ENCODE measurements at regions not wholly inside any gene's neighbourhood (a gene's known extent, or its start where the extent isn't known, plus 50 kb on each side); places are given as distances from the start of the nearest gene placed in this dataset.
A peak's percentile ranks its signal among the peaks of the same experiment; 100 is the strongest.
"Not testable (repeated sequence)": the region's sequence is repeated elsewhere in the genome, so short reads cannot be mapped to it uniquely, and the experiment has no call there.

DNA sequence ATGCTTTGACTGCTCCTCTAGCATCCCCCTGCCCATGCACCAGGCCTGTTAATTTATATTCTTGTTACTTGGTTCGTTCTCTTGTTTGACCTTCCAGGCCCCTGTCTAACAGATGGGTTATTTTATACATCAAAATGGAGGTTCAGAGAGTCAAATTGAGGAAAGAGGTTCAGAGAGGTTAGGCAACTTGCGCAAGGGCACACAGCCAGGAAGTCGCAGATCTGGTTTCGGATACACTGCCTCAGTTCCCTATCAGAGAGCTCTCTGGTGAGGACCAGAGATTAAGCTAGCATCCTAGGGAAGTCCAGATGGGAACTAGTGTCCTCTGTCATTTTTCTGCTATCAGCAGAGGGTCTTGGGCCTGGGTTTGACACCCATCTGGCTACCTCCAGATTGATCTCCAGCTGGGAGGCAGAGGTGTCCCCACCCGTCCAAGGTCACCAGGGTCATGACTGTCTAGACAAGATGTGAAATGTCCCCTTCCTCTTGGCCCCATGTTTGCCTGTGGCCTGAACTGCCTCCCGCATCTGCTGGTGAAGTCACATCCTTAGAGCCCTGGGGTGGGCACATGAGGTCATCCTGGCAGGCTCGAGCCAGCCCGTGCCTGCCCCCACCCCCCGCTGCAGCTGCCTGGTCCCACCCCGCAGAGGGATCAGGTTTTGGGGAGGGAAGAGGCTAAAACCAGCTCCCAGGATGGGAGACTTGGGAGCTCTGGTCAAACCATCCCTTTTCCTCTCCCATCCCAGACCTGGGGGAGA, 84.3 kb upstream of the NCOR2 start:
- no peak for DNase-seq (ENCODE audit: low read depth)

DNA sequence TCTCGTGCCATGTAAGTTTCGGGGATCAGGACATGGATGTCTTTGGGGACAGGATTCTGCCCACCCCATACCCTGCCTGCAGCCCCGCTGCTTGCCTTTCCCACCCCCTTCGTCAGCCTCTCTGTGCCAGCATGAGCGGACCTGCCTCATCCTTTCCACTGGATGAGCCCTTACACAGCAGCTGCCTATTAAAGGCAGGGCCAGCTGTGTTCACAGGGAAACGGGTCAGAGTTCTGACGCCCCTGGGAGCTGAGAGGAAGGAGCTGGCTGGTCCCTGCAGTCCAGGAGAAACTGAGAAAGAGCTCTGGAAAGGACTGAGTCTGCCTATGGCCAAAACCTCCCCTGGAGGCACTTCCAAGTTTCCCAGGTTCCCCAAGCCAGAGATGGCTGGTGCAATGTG, 83.5 kb upstream of the NCOR2 start:
- no peak for DNase-seq (ENCODE audit: low read depth)

DNA sequence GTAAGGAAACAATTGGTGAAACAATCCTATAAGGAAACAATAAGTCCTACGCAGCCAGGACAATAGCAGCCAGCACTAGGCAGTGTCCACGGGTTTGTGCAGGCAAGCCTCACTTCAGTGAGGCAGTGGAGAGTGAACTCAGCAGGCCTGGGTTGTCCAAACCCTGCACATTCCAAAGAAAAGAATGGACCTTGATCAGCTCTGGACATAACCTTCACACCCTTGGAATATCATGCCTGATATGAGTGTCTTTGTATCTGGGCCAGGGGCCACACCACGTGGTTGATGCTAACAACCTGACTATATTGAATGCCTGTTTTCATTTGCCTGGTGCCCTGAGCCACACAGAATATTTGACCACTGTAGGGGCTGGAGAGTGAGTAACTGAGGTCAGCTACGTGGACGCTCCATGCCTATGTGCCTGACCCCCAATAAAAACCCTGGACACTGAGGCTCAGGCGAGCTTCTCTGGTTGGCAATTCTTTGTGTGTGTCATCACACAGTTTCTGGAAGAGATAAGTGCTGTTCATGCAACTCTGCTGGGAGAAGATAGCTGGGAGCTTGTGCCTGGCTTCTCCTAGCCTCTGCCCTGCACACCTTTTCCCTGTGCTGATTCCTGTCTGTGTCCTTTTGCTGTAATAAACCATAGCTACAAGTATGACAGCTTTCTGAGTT, 81.4 kb upstream of the NCOR2 start:
- DNase-seq (ENCODE audit: low read depth) = no peak

DNA sequence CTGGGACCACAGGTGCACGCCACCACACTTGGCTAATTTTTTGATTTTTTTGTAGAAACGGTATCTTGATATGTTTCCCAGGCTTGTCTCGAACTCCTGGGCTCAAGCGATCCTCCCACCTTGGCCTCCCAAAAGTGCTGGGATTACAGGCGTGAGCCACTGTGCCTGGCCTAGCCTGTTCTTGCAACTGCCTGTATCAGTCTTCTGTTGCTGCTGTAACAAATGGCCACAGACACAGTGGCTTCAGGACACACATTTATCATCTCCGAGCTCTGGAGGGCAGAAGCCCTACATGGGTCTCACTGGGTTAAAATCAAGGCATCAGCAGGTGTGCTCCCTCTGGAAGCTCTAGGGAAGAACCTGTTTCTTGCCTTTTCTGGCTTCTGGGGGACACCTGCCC, 79.9 kb upstream of the NCOR2 start:
- DNase-seq (ENCODE audit: low read depth) = no peak

DNA sequence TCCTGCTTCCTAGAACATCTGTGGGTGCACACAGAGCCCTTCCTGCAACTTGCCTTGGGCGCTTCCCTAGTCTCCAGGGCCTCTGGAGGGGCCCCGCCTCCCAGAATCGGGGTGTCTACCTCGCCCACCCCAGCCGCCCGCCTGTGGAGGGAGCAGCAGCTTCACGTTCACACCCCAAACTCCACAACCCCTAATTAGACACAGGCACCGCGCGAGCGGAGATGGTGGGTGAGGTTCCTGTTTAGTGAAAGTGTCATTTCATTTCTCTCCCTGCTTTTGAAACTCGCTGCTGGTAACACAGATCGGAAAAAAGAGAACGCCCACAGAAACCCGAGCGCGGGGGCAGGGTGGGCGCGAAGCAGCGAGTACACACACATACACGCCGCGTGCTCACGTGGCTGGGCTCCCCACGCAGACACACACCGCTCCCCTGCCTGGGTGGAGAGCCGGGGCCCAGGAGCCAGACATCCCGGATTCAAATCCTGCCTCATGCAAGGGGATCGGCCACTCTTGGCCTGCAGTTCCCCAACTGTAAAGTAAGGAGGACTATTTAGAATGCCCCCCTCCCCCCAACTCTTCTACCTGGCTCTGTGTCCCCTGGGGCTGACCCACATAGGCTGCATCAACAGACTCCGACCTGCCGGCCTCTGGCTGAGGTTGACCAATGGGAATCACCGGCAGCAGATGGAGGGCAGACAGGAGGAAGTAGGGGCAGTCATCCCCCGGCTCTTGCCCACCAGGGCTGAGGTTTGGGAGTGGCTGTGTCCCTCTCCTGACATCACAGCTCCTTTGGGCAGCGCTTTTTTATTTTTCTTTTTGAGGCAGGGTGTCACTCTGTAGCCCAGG, 79.2 kb upstream of the NCOR2 start:
- DNase-seq (ENCODE audit: low read depth) = peak; percentile 70

DNA sequence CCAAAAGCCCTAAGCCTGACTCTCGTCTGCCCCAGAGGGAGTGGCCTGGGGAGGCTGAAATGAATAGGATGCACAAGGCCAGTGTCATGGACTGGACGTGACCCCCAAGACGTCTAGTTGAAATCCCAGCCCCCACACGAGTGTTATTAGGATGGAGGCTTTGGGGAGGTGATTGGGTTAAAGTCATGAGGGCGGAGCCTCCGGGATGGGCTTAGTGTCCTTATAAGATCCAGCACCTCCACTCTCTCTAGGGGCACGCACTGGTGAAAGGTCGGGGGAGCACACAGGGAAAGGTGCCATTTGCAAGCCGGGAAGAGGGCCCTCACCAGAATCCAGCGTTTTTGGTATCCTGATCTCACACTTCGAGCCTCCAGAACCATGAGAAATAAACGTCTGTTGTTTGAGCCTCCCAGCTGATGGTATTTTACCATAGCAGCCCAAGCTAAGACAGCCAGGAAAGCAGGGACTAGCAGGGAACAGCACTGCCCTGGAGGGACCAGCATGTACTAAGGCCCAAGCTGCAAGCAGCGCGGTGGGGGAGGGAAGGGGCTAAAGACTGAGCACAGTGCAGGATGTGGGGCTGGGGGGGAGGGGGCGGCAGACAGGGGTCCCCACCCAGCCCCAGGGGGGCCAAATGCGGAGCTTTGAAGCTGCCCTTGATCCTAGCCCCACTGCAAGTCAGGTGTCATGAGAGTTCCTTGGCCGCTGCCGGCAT, 78.3 kb upstream of the NCOR2 start:
- DNase-seq (ENCODE audit: low read depth) = no peak

DNA sequence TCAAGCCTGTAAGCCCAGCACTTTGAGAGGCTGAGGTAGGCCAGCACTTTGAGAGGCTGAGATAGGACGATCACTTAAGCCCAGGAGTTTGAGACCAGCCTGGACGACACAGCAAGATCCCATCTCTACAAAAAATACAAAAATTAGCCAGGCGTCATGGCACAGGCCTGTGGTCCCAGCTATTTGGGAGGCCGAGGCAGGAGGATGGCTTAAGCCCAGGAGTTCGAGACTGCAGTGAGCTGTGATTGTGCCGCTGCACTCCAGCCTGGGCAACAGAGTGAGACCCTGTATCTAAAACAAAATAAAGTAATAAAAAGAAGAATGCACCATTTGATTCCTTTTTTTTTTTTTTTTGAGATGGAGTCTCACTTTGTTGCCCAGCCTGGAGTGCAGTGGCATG, 76.4 kb upstream of the NCOR2 start:
- not testable (repeated sequence) for DNase-seq (ENCODE audit: low read depth)

DNA sequence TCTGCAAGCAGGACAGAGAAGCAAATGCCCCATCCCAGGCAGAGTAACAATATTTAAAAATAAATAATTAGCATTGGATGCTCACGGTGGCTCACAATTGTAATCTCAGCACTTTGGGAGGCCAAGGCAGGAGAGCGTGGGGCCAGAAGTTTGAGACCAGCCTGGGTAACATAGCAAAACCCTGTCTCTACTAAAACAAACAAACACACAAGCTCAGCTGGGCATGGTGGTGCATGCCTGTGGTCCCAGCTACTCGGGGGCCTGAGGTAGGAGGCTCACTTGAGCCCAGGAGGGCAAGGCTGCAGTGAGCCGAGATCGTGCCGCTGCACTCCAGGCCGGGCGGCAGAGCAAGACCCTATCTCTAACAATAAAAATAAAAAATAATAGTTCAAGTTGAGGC, 74.7 kb upstream of the NCOR2 start:
- no peak for DNase-seq (ENCODE audit: low read depth)

DNA sequence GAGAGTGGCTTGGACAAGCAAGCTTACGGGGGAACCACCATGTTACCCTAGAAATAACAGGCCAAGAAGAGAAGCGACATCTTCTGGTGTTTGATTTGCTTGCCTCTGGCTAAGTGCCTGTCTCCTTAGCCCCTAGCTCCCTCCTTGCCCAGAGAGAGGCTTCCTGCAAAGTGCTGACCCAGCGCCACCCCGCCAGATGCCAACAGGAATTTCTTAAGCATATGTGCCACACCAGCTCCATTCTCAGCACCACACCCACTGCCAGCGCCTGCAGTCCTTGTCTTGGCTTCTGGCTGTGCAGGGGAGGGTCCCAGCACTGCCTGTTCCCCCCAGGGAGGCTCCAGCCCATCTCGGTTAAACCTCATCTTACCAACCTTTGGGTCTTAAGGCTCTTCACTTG, 74.2 kb upstream of the NCOR2 start:
- no peak for DNase-seq (ENCODE audit: low read depth)

DNA sequence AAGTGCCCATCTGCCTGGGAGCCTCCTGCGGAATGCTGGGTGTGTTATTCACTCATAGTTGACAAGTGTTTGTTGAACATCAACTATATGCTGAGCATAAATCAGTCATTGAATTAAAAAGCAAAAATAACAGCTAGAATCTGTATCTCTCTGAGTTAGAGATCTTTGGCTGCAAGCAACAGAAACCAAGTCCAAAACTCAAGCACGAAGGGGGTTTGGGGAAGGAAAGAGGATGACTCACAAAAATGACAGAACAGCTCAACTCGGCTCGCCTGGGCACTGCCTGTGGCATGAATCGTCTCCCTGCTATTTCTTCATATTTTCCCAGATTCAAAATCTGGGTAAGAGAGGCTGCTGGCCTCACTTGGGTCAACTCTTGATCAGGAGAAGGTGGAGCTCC, 72.6 kb upstream of the NCOR2 start:
- no peak for DNase-seq (ENCODE audit: low read depth)

DNA sequence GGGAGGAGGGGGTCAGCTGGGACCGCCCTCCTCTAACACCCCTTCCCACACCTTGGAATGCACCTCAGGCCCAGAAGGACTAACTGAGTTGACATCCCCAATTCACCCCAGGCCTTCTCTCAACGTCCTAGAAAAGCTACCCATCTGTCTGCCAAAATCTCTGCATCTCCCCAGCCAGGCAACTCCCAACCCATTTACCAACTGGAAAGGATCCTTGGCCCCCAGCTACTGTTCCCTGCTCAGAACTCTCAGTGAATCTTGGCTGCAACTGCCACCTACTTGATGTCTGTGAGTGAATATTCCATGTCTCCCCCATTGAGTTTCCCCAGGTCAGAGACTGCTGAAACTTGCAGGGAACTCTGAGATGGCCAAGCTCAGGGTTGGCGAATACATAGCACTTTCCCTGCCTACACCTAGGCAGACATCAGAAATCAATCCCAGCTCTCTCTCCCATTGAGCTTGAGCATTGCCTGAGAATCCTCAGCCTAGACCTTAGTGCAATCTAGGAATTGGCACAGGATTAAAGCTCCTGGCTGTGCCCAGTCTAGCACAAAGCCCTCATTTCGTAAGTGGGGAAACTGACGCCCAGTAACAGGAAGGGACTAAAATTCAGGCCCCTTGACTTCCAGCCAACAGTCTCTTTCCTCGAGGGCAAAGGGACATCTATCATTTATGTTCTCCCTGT, 71.9 kb upstream of the NCOR2 start:
- no peak for DNase-seq (ENCODE audit: low read depth)

DNA sequence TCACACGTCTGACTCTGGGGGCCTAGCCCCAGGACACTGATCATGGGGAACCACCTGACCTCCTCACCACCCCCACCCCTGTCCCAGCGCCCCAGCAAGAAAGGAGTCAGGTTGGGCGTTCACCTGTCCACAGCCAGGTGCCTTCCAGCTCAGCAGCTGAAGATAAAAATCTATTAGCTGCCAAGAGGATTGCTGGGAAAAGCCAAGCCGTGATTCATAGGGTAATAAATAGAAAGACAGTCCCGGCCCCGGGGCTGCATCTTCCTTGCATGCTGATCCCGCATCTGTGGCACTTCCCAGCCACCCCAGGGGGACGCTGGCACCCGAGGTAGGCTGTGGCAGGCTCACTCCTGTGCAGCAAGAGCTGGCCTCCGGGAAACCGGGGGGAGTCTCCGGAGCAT, 70.2 kb upstream of the NCOR2 start:
- DNase-seq (ENCODE audit: low read depth) = no peak

DNA sequence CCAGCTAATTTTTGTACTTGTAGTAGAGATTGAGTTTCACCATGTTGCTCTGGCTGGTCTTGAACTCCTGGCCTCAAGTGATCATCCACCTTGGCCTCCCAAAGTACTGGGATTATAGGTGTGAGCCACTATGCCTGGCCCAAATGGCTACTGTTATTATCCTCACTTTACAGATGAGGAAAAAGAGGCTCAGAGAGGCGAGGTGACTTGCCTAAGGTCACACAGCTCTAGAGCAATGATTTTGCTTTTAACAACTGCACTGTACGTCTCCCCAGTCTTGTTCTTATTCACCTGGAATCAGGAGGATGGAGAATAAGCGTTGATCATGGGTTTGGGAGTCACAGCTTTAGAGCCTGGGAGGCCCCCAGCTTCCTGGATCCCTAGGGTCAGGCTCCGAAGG, 69.8 kb upstream of the NCOR2 start:
- no peak for DNase-seq (ENCODE audit: low read depth)

DNA sequence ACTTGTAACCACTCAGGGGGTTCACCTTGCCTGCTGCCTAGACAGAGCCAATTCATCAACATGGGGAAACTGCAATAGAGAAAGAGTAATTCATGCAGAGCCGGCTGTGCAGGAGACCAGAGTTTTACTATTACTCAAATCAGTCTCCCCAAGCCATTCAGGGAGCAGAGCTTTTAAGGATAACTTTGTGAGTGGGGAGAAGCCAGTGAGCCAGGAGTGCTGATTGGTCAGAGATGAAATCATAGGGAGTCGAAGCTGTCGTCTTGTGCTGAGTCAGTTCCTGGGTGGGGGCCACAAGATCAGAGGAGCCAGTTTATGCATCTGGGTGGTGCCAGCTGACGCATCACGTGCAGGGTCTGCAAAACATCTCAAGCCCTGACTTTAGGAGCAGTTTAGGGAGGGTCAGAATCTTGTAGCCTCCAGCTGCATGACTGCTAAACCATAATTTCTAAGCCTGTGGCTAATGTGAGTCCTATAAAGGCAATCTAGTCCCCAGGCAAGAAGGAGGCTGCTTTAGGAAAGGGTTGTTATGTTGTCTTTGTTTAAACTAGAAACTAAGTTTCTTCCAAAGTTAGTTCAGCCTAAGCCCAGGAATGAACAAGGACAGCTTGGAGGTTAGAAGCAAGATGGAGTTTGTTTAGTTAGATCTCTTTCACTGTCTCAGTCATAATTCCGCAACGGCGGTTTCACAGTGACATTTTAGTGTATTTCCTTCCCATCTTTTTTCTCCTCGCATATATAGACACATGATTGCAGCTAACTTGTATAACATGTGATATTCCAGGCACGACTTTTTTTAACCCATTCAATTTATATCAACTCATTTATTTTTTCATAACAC, 68.9 kb upstream of the NCOR2 start:
- DNase-seq (ENCODE audit: low read depth) = peak; percentile 21

DNA sequence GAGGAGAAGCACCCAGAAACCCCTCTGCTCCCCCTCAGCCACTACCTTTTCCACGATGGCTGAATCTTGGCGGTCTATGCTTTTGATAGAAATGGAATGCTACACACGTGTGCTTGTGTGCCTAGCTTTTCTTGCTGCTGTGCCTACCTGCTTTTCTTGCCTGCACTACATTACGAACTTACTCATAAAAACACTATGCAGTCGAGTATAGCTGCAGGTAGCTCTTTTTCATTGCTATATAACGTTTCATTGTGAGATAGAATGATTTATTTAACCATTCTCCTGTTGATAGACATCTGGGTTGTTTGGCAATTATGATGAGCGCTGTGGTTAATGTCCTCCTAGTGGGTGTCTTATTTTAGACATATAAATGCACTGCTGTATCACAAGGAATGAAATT, 67.9 kb upstream of the NCOR2 start:
- no peak for DNase-seq (ENCODE audit: low read depth)

DNA sequence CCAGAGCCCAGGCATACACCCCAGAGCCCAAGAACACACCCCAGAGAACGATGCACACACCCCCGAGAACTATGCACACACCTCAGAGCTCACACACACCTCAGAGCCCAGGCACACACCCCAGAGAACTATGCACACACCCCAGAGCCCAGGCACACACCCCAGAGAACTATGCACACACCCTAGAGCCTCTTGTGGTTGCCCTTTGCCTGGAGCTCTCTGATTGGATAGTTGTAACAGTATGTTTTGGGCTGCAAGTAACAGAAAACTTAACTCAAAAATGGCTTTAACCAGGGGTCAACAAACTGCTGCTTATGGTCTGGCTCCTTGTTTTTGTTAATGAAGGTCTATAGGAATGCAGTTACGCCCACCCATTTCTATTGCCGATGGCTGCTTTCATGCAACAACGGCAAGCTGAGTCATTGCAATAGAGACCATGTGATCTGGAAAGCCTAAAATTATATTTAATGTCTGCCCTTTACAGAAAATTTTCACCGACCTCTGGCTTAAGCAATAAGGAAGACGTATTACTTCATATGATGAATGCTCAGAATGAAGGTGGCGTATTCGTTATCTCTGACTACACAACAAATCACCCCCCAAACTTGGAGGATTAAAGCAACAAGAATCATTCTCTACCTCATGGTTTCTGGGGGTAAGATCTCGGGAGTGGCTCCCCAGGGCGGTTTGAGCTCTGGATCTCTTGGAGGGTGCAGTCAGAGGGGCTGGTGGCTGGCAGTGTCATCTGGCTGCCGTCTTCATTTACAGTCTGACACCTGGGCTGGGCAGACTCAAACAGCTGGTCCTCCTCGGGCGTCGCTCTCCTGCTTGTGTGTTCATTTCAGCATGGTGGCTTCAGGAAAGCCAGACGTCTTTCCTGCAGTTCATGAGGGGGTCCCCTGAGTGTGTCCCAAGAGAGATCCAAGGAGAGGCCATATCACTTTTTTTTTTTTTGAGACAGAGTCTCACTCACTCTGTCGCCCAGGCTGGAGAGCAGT, 66.3 kb upstream of the NCOR2 start:
- no peak for DNase-seq (ENCODE audit: low read depth)

DNA sequence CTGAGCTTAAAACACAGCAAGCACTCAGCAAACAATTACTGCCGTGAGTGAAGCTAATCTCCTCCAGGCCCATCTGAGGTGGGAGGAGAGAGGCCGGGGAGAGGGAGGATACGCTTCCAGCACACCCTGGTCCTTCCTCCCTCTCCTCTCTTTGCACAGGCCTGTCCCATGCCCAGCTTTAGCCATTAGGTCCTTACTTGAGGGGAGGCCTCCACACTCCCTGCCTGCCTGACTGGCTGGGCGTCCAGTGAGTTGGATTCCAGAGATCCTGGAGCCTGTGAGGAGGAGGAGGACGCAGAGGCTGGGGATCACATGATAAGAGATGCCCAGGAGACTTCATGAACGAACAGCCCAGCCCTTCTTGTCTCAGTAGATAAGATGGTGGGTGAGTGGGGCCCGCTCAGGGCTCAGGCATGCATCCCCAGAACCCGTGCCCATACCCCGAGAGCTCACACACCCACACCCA, 65.1 kb upstream of the NCOR2 start:
- no peak for DNase-seq (ENCODE audit: low read depth)

DNA sequence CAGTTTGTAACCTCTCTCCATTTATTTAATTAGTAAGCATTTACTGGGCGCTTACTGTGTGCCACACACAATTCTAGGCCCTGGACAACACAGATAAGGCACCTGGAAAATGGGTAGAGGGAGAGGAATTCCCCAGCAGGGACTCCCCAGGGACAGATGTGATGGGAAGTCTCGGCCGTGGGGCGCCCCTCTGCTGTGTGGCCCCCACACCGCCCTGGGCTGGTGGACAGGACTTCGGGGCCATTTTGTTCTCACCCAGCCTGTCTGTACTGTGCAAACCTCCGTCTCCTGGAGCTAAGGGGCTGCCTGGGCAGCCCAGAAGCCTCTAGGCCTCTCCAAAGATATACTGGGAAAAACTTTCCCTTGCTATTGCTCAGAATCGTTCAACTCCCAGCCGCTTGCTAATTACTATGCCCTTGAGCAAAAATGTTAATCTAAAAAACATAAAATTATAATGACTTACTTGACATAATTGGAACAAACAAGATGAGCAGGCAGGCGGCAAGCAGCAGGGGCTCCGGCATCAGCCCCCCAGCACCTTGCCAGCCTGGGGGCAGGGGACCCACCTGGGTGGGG, 64.4 kb upstream of the NCOR2 start:
- DNase-seq (ENCODE audit: low read depth) = no peak

DNA sequence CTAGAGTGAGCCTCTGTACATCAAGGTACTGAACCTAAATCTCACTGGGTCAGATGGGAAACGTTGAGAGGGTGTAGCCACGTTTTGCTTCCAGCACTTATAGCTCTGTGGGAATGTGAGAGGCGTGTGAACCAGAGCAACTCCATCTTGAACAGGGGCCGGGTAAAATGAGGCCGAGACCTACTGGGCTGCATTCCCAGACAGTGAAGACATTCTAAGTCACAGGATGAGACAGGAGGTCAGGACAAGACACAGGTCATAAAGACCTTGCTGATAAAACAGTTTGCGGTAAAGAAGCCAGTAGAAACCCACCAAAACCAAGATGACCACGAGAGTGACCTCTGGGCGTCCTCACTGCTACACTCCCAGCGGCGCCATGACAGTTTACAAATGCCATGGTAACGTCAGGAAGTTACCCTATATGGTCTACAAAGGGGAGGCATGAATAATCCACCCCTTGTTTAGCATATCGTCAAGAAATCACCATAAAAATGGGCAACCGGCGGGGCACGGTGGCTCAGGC, 63.4 kb upstream of the NCOR2 start:
- no peak for DNase-seq (ENCODE audit: low read depth)

All from stimulated activated CD8-positive, alpha-beta memory T cell treated with anti-CD3 and anti-CD28 coated beads, Interleukin-12 subunit alpha, Interleukin-12 subunit beta, amount 100 ng/mL, for 4 hours (primary cell).